Neural cell (in vitro differentiated cells): ENCODE measurements at regions not wholly inside any gene's neighbourhood (a gene's known extent, or its start where the extent isn't known, plus 50 kb on each side); places are given as distances from the start of the nearest gene placed in this dataset.

Source experiments
- H2AFZ ChIP-seq: fragments of 200-600, 300-800 bp; sonication (generic), shearing (Covaris generic); 2 replicates; pipeline ENCODE4 v1.6.0; 2014; ENCODE audit warnings: low read depth, mild to moderate bottlenecking, antibody characterized with exemption, low read length, moderate library complexity
- H3F3A ChIP-seq: fragments of 200-600 bp; shearing (Covaris generic); 2 replicates; pipeline ENCODE4 v1.6.1; 2016; ENCODE audit warnings: mild to moderate bottlenecking, moderate library complexity, mixed read lengths, antibody characterized with exemption, low read length; ENCODE audit not compliant: insufficient read depth, poor library complexity, severe bottlenecking
- H3K27ac ChIP-seq: fragments of 200-600, 300-800 bp; sonication (generic), shearing (Covaris generic); 2 replicates; pipeline ENCODE4 v1.5.1; 2014; ENCODE audit warnings: mild to moderate bottlenecking, low read length, moderate library complexity
- H3K27me3 ChIP-seq: fragments of 300-800, 200-600 bp; sonication (generic), shearing (Covaris generic); 2 replicates; pipeline ENCODE4 v1.6.0; 2014; ENCODE audit warnings: mild to moderate bottlenecking, low read depth, low read length, moderate library complexity; ENCODE audit not compliant: insufficient read depth
- H3K36me3 ChIP-seq: fragments of 300-800, 200-600 bp; sonication (generic), shearing (Covaris generic); 2 replicates; pipeline ENCODE4 v1.5.1; 2014; ENCODE audit warnings: mild to moderate bottlenecking, antibody characterized with exemption, low read length, moderate library complexity; ENCODE audit not compliant: insufficient read depth
- H3K4me2 ChIP-seq: fragments of 300-800, 200-600 bp; sonication (generic), shearing (Covaris generic); 2 replicates; pipeline ENCODE4 v1.6.0; 2014; ENCODE audit warnings: mild to moderate bottlenecking, low read length
- H3K4me3 ChIP-seq: fragments of 300-800, 200-600 bp; sonication (generic), shearing (Covaris generic); 2 replicates; pipeline ENCODE4 v1.5.1; 2014; ENCODE audit warnings: mild to moderate bottlenecking, low read length, moderate library complexity
- H3K79me2 ChIP-seq: fragments of 200-600 bp; shearing (Covaris generic); replicated peaks from 2 replicates; pipeline ENCODE4 v1.6.0; 2014; ENCODE audit warnings: mild to moderate bottlenecking, low read length, moderate library complexity; ENCODE audit not compliant: insufficient read depth
- H3K9ac ChIP-seq: fragments of 300-800, 200-600 bp; sonication (generic), shearing (Covaris generic); 2 replicates; pipeline ENCODE4 v1.6.1; 2016; ENCODE audit warnings: mild to moderate bottlenecking, low read length, mixed read lengths
- H3K9me2 ChIP-seq: fragments of 200-600 bp; shearing (Covaris generic); 2 replicates; pipeline ENCODE4 v1.6.1; 2016; ENCODE audit warnings: mild to moderate bottlenecking, low read length, mixed read lengths; ENCODE audit not compliant: insufficient read depth
- H3K9me3 ChIP-seq: fragments of 200-600, 300-800 bp; sonication (generic), shearing (Covaris generic); 2 replicates; pipeline ENCODE4 v1.6.1; 2016; ENCODE audit warnings: mild to moderate bottlenecking, mixed run types, low read length, moderate library complexity, mixed read lengths
- H4K20me1 ChIP-seq: fragments of 200-600 bp; shearing (Covaris generic); 2 replicates; pipeline ENCODE4 v1.6.1; 2016; ENCODE audit warnings: mild to moderate bottlenecking, mixed run types; ENCODE audit not compliant: insufficient read depth
- EP300 ChIP-seq: fragments of 450-650 bp; conservative IDR thresholded peaks from 2 replicates; pipeline ENCODE4 v1.6.1; 2014; ENCODE audit warnings: antibody characterized with exemption, mild to moderate bottlenecking, moderate library complexity; ENCODE audit not compliant: poor library complexity, severe bottlenecking
- EZH2 ChIP-seq: fragments of 200-600, 300-800 bp; shearing (Covaris generic), sonication (generic); IDR thresholded peaks from 2 replicates; pipeline ENCODE4 v1.6.1; 2014; ENCODE audit warnings: antibody characterized with exemption, low read length, borderline replicate concordance, mild to moderate bottlenecking; ENCODE audit not compliant: insufficient read depth, poor library complexity, severe bottlenecking
- MXI1 ChIP-seq: fragments of 450-650 bp; conservative IDR thresholded peaks from 2 replicates; pipeline ENCODE4 v1.6.1; 2014; ENCODE audit warnings: antibody characterized with exemption, mild to moderate bottlenecking; ENCODE audit not compliant: poor library complexity, severe bottlenecking
- POLR2AphosphoS5 ChIP-seq: IDR thresholded peaks from 2 replicates; pipeline ENCODE4 v1.6.1; 2012
- RAD21 ChIP-seq: fragments of 450-650 bp; conservative IDR thresholded peaks from 2 replicates; pipeline ENCODE4 v1.6.1; 2014; ENCODE audit warnings: antibody characterized with exemption, mild to moderate bottlenecking, moderate library complexity
- SMC3 ChIP-seq: fragments of 450-650 bp; conservative IDR thresholded peaks from 2 replicates; pipeline ENCODE4 v1.6.1; 2014; ENCODE audit warnings: antibody characterized with exemption, mild to moderate bottlenecking, moderate library complexity; ENCODE audit not compliant: poor library complexity
- TAF1 ChIP-seq: IDR thresholded peaks from 2 replicates; pipeline ENCODE4 v1.6.1; 2012; ENCODE audit warnings: low read depth
- TF ChIP-seq, protein P1 (sequence below): fragments of 450-650 bp; IDR thresholded peaks from 2 replicates; pipeline ENCODE4 v1.5.1; 2014; ENCODE audit warnings: antibody characterized with exemption, mild to moderate bottlenecking, moderate library complexity; ENCODE audit not compliant: poor library complexity, severe bottlenecking
- TF ChIP-seq, protein P2 (sequence below): IDR thresholded peaks from 2 replicates; pipeline ENCODE4 v1.6.1; 2012; ENCODE audit warnings: borderline replicate concordance

DNA sequence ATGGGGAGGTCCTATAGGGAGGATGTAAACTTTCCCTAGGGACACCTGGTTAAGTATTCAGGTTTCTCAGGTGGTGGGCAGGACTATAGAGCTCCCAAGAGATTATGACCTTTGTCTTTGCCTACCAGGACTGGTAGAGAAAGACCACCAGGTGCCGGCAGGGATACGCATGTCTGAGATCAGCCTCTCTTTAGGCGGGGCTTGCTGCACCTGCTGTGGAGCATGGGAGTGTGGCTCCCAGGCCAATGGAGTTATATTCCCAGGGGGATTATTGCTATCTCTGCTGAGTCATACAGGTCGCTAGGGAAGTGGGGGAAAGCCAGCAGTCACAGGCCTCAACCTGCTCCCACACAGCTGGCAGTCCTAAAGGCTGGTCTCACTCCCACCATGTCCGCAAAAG lies 280.5 kb upstream of the MMS22L start:
- no peaks in the 10 kb centered on the region for H3K79me2 ChIP-seq
- H3K9me3 ChIP-seq: no peaks in the 10 kb centered on the region
- no peaks in the 10 kb centered on the region for H3F3A ChIP-seq
- no peak overlapping the region for H3K27ac ChIP-seq
- H3K27me3 ChIP-seq: no peaks in the 10 kb centered on the region
- TF ChIP-seq RAD21 (no peak), SMC3 (no peak), MXI1 (no peak), POLR2AphosphoS5 (no peak), EP300 (no peak), TAF1 (no peak), EZH2 (no peak)
- TF ChIP-seq, protein P1, sequence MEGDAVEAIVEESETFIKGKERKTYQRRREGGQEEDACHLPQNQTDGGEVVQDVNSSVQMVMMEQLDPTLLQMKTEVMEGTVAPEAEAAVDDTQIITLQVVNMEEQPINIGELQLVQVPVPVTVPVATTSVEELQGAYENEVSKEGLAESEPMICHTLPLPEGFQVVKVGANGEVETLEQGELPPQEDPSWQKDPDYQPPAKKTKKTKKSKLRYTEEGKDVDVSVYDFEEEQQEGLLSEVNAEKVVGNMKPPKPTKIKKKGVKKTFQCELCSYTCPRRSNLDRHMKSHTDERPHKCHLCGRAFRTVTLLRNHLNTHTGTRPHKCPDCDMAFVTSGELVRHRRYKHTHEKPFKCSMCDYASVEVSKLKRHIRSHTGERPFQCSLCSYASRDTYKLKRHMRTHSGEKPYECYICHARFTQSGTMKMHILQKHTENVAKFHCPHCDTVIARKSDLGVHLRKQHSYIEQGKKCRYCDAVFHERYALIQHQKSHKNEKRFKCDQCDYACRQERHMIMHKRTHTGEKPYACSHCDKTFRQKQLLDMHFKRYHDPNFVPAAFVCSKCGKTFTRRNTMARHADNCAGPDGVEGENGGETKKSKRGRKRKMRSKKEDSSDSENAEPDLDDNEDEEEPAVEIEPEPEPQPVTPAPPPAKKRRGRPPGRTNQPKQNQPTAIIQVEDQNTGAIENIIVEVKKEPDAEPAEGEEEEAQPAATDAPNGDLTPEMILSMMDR: no peak
- TF ChIP-seq, protein P2, sequence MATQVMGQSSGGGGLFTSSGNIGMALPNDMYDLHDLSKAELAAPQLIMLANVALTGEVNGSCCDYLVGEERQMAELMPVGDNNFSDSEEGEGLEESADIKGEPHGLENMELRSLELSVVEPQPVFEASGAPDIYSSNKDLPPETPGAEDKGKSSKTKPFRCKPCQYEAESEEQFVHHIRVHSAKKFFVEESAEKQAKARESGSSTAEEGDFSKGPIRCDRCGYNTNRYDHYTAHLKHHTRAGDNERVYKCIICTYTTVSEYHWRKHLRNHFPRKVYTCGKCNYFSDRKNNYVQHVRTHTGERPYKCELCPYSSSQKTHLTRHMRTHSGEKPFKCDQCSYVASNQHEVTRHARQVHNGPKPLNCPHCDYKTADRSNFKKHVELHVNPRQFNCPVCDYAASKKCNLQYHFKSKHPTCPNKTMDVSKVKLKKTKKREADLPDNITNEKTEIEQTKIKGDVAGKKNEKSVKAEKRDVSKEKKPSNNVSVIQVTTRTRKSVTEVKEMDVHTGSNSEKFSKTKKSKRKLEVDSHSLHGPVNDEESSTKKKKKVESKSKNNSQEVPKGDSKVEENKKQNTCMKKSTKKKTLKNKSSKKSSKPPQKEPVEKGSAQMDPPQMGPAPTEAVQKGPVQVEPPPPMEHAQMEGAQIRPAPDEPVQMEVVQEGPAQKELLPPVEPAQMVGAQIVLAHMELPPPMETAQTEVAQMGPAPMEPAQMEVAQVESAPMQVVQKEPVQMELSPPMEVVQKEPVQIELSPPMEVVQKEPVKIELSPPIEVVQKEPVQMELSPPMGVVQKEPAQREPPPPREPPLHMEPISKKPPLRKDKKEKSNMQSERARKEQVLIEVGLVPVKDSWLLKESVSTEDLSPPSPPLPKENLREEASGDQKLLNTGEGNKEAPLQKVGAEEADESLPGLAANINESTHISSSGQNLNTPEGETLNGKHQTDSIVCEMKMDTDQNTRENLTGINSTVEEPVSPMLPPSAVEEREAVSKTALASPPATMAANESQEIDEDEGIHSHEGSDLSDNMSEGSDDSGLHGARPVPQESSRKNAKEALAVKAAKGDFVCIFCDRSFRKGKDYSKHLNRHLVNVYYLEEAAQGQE: no peak
- H3K9ac ChIP-seq: no peak overlapping the region
- H3K9me2 ChIP-seq: no peaks in the 10 kb centered on the region
- no peak overlapping the region for H3K4me2 ChIP-seq
- no peaks in the 10 kb centered on the region for H4K20me1 ChIP-seq
- no peak overlapping the region for H3K4me3 ChIP-seq
- H3K36me3 ChIP-seq: no peaks in the 10 kb centered on the region
- no peak overlapping the region for H2AFZ ChIP-seq

DNA sequence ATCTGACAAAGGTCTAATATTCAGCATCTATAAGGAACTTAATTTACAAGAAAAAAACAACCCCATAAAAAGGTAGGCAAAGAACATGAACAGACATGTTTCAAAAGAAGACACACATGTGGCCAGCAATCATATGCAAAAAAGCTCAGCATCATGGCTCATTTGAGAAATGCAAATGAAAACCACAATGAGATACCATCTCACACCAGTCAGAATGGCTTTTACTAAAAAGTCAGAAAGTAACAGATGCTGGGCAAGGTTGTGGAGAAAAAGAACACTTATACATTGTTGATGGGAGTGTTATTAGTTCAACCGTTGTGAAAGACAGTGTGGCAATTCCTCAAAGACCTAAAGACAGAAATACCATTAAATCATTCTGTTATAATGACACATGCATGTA lies 289.9 kb upstream of the MMS22L start:
- H3K79me2 ChIP-seq: no peaks in the 10 kb centered on the region
- H3K9me2 ChIP-seq: no peaks in the 10 kb centered on the region
- H3K9ac ChIP-seq: no peak overlapping the region
- no peak overlapping the region for H2AFZ ChIP-seq
- H3K36me3 ChIP-seq: no peaks in the 10 kb centered on the region
- H3K27ac ChIP-seq: no peak overlapping the region
- H3K27me3 ChIP-seq: no peaks in the 10 kb centered on the region
- no peaks in the 10 kb centered on the region for H3F3A ChIP-seq
- no peaks in the 10 kb centered on the region for H3K9me3 ChIP-seq
- no peaks in the 10 kb centered on the region for H4K20me1 ChIP-seq
- TF ChIP-seq, protein P2: no peak
- TF ChIP-seq SMC3: no peak
- no peak for TF ChIP-seq EP300
- TF ChIP-seq POLR2AphosphoS5: no peak
- TF ChIP-seq, protein P1: no peak
- TF ChIP-seq TAF1: no peak
- no peak overlapping the region for H3K4me3 ChIP-seq
- no peak overlapping the region for H3K4me2 ChIP-seq
